GM23338 (cell line): ENCODE measurements at regions not wholly inside any gene's neighbourhood (a gene's known extent, or its start where the extent isn't known, plus 50 kb on each side); places are given as distances from the start of the nearest gene placed in this dataset.

Experiments used
- CTCF ChIP-seq, 2 experiments: fragments of 200-600 bp in 1 of 2; sonication (generic) in 1 of 2; conservative IDR thresholded peaks; 2 replicates each; pipeline versions ENCODE4 v1.5.1 to v1.6.1; 2016 to 2017; ENCODE audit warnings: antibody characterized with exemption in 2 of 2, low read depth in 2 of 2, mild to moderate bottlenecking in 2 of 2, moderate library complexity in 1 of 2
- EZH2 ChIP-seq: fragments of 200-600 bp; sonication (generic); IDR thresholded peaks from one replicate; pipeline ENCODE4 v1.8.0; 2017; ENCODE audit warnings: antibody characterized with exemption, mild to moderate bottlenecking, low read depth; ENCODE audit not compliant: unreplicated experiment
- EZH2phosphoT487 ChIP-seq: fragments of 200-600 bp; sonication (generic); IDR thresholded peaks from one replicate; pipeline ENCODE4 v1.8.1; 2018; ENCODE audit warnings: antibody characterized with exemption; ENCODE audit not compliant: unreplicated experiment
- POLR2AphosphoS5 ChIP-seq: IDR thresholded peaks from 2 replicates; pipeline ENCODE4 v1.6.1; 2016; ENCODE audit warnings: antibody characterized with exemption, low read depth
- REST ChIP-seq: IDR thresholded peaks from one replicate; pipeline ENCODE4 v1.6.1; 2018; ENCODE audit warnings: antibody characterized with exemption; ENCODE audit not compliant: unreplicated experiment

- TF ChIP-seq CTCF (conservative IDR thresholded peaks at IDR 0.05; ENCODE audit: low read depth in 2 of 2) (no peak), EZH2 (no peak), POLR2AphosphoS5 (no peak), REST (no peak), EZH2phosphoT487 (no peak)
Observed at GRCh38 chr5:66438696-66439095, 157.5 kb upstream of the MAST4 start.
